CD4-positive, alpha-beta T cell treated with Interferon gamma for 1 hour (primary cell): ENCODE measurements at regions not wholly inside any gene's neighbourhood (a gene's known extent, or its start where the extent isn't known, plus 50 kb on each side); places are given as distances from the start of the nearest gene placed in this dataset.

Source experiments
- DNase-seq: peaks from one replicate; pipeline ENCODE4 v3.0.0-alpha.2; 2020

DNA sequence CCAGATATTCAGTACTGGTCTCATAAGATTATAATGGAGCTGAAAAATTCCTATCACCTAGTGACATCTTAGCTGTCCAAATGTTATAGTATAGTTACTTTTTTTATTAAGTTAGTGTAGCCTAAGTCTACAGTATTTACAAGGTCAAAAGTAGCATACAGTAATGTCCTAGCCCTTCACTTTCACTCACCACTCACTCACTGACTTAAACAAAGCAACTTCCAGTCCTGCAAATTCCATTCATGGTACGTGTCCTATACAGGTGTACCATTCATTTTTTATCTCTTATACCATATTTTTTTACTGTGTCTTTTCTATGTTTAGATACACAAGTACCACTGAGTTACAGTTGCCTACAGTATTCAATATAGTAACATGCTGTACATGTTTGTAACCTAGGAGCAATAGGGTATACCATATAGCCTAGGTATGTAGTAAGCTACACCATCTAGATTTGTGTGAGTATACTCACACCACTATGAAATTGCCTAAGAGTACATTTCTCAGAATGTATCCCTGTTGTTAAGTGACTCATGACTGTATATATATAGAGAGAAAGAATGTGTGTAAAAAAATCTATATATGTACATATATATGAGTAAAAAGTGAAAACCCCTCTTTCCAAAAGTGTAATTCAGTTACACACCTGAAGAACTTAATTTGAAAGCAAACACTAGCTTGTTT is 234.8 kb upstream of the WWC1 start:
- no peak for DNase-seq

DNA sequence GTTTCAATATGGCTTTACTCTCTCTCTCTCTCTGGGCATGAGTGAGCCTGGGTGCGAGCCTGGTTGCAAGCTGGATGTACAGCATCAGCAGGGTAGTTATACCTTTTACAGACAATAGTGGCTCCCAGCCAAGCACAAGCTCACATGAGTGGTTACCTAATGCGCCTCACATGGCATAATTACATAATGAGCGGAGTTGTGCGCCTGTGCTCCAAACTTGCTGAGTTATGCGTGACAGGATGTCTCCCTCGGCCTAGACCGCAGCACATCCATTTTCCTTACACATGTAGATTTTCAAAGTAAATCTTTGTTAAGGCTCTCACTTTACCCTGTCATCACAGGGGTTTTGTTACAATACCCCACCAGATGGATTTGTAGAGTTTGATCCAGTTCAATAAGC is 233.5 kb upstream of the WWC1 start:
- DNase-seq, result no peak

DNA sequence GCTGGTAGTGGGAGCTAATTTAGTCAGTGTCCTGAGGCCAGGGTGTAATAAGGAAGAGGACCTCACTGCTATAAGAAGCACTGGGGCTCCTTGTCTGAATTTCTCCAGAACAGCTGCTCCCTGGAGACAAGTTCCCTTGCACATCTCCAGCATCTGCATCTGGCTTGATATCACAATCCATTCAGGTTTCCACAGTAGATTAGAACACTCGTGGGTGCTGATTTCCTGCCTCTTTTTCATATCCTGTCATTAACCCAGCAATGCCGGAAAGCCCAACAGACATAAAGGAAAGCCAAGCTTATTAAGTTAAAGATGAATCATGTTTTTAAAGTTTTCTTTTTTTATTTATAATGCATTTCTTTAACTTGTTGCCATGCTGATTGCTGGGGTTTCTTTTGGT is 232.3 kb upstream of the WWC1 start:
- DNase-seq, result no peak

DNA sequence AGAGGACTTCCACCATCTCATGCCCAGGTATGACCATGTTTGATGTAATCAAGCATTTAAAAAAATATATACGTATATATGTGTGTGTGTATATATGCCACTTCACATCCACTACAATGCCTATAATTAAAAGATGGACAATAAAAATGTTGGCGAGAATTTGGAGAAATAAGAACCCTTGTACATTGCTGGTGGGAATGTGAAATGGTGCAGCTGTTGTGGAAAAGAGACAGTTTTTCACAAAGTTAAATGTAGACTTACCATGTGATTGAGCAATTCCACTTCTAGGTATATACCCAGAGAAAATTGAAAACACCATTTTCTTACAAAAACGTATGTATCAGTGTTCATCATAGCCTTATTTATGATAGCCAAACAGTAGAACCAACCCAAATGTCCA is 229.2 kb upstream of the WWC1 start:
- no peak for DNase-seq

- DNase-seq, result no peak
Observed at GRCh38 chr5:168064457-168064856, 227.0 kb upstream of the WWC1 start.

GRCh38 chr5:168064933-168065622 is 226.4 kb upstream of the WWC1 start:
- DNase-seq, result no peak

DNA sequence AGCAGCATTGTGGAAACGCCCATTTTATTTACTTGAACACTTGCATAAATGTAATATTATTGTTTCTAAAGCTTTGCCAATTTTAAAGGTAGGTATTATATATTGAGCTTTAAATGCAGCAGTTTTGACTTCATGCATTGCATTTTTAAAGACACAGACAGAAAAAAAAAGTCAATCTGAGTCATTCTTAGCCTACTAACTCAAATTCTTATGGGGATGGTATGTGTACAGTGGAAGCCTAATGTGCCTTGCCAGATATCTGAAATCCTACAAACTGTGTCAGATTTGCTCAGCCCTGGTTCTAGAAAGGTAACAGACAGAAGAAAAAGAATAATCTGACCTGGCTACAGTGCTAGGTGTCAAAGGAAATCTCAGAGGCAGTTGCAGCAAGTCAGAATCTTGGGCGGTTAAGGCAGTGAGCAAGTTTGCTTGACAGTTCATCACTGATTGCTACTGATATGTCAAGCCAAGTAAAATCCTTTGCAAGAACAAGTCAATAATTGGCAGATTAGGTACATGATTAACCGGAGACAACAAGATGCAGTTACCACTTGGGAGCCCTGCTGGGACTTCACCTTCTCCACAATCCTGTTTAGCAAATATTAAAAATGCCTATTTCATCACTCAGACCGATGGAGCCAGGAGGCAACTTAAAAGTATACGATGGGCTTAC is 224.8 kb upstream of the WWC1 start:
- no peak for DNase-seq

DNA sequence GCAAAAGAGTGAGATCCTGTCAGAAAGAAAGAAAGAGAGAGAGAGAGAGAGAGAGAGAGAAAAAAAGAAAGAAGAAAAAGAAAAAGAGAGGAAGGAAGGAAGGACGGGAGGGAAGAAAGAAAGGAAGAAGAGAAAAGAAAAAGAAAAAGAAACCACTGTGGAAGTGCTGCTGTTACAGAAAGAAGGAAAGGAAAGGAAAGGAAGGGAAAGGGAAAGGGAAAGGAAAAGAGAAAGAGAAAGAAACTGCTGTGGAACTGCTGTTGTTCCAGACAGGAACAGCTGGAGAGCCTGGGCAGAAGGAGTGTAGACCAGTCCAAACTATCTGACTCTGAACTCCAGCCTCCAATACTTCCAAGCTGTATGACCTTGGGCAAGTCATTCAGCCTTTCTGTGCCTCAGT is 220.7 kb upstream of the WWC1 start:
- DNase-seq, result no peak

GRCh38 chr5:168072665-168073064 is 218.8 kb upstream of the WWC1 start:
- DNase-seq, result no peak

DNA sequence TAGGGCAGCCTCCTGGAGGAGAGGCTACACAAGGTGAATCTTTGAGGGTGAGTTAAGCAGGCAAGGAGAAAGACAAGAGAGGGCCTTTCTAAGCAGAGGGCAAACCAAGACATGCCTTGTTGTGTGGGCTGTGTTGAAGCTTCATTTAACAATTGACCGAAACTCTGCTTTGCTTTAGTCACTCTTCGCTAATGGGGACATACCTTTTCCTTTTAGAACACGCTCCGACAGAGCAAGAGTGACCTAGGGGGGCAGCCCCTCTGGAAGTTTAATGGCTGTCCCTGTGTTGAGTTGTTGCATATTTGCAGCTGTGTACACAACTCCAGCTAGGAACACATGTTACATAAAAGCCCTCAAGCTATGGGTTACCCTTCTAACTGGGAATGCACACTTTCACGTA is 218.1 kb upstream of the WWC1 start:
- no peak for DNase-seq

DNA sequence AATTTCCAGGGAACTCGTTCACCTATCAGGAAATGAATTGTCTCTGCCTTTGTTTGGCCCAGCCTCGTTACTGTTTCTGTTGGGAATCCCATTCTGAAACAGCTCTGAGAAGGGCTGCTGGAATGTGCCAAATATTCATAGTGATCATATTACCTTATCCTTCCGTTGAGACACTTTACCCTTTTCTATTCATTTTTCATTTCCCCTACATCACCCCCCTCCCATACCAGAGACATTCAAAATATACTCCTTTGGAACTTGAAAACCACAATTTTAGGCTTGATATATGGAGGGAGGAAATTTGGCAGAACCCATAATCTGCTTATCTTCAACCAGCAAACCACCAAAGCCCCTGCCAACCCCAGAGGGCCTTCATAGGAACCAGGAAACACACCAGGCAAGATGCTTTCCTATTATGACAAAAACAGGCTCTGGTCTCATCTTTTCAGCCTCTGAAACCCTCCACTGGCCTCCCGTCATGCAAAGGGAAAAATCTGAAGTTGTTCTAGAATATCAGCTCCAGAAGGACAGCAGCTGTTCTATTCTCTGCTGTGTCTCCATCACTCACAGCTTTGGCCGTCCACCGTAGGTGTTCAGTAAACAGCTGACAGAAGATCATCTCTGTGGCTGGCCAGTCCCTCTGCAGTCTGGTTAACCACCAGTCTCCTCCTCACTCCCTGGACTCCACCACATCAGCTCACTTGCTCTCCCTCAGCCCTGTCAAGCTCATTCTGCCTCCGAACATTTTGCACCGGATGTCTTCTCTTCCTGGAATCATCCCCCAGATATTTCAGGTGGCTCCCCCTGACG is 217.2 kb upstream of the WWC1 start:
- DNase-seq, result no peak

DNA sequence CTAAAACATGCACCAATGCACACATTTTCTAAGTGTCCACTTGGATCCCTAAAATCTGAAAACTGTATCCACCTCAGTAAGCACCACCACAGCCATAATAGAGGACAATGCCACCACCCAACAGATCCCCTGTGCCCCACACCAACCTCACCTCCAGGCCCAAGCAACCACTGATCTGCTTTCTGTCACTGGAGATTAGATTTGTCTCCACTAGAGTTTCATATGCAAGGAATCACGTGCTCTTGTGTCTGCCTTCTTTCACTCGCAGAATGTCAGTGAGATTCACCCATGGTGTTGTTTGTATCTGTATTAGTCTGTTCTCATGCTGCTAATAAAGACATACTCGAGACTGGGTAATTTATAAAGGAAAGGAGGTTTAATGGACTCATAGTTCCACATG is 216.1 kb upstream of the WWC1 start:
- DNase-seq, result no peak

DNA sequence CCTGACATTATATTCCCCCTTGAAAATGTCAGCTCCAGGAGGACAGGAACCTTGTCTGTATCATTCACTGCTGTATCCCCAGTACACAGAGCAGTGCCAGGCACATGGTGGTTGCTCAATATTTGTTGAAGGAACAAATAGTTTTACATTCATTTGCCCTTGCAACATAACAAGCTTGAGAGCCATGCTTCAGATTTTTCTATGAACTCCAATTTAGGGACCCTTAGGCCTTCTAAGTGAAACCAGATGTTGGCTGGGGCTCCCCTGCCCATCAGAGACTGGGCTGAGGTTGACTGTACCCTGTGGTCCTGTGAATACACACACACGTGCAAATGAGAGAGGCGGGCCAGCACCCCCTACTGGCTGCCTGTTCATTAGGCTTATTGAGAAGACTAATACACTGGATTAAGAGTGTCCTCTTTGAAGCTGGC is 214.9 kb upstream of the WWC1 start:
- no peak for DNase-seq

GRCh38 chr5:168085261-168086031 is 206.0 kb upstream of the WWC1 start:
- DNase-seq, result no peak

GRCh38 chr5:168086104-168086610 is 205.3 kb upstream of the WWC1 start:
- no peak for DNase-seq

DNA sequence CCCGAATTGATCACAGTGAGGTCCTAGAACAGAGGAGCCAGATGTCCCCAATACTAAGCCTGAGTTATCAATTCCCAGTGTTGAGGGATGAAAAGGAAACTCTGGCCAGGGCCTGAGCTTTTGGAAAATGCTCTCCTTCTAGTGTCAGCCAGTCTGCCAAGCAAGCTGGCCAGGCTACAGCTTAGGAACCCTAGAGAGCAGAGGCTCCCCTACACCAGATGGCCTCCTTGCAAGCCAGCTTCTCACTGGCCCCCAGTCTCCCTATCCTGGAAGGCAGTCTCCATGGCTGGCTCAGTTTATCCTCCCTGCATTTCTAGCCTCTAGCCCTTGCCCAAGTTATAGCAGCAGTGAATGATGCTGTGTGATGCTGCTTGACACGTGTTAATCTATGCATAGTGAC is 204.7 kb upstream of the WWC1 start:
- no peak for DNase-seq

DNA sequence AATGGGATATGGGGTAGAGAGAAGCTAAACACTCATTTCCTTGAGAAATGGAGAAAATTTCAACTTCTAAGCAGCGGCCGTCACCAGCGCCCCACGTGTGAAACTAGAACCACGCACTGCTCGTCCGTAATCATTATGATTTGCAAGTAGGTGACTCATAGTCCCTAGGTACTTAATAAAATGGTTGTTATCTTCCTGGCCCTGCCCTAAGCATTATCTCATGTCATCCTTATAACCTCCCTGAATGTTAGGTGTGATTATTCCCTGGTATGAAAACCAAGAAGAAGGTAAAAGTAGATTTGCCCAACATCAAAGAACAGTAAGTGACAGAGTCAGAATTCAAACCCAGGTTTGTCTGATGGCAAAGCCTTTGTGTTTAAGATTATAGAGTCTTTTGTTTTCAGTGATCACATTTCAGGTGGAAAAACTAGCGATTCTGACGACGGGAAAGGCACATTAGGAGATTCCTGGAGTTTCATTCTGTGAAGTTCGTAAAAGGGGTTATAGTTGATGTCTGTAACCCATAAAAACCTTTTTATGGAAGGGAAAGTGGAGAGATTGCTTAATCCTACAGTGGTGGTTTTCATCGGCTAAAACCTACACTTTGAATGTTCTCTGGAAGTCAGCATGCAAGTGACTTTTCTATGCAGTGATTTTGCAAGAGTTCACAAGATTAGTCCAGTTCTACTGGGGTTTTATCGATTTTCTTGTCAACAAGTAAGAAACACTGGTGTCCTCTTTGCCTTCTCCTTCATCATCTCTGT is 202.9 kb upstream of the WWC1 start:
- DNase-seq, result no peak

DNA sequence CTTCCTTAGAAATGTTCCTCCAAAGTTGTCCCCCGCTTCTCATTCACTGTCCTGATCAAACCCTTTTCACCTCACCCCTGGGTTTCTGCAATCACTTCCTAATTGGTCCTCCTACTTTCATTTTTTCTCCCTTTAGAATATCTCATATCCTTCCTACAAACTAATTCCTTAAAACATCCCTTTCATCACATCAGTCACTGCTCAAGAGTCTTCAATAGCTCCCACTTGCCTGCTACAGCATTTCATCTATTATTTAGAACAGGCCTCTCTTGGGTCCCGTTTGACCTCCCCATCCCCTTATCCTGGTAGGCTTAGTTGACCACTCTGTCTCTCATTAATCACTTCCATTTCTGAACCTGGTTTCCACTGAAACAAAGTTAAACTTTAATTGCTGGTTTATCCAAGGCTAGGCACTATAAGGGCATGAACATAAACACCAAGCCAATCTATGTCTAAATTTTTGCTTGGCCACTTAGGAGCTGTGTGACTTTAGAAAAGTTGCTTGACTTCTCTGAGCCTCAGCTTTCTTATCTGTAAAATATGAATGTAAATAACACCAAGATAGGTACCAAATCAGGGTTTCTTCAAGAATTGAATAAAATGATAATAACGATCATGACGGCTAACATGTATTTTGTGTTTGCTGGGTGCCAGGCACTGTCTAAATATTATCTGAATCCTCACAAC is 202.1 kb upstream of the WWC1 start:
- DNase-seq, result no peak

GRCh38 chr5:168092209-168093185 is 198.9 kb upstream of the WWC1 start:
- no peak for DNase-seq
